Stimulated activated naive CD8-positive, alpha-beta T cell treated with anti-CD3 and anti-CD28 coated beads, Interleukin-15, Interleukin-2, amounts not matched to agents 100 U/mL and 50 U/mL, for 24 hours (primary cell): ENCODE measurements at regions not wholly inside any gene's neighbourhood (a gene's known extent, or its start where the extent isn't known, plus 50 kb on each side); places are given as distances from the start of the nearest gene placed in this dataset.
"Not testable (repeated sequence)": the region's sequence is repeated elsewhere in the genome, so short reads cannot be mapped to it uniquely, and the experiment has no call there.

Experiments
- ATAC-seq: fragments of 150-1000 bp; cut with Tn5 transposase; one replicate; pipeline ENCODE4 v1.10.0; 2021
- DNase-seq: peaks from one replicate; pipeline ENCODE4 v3.0.0; 2021

DNA sequence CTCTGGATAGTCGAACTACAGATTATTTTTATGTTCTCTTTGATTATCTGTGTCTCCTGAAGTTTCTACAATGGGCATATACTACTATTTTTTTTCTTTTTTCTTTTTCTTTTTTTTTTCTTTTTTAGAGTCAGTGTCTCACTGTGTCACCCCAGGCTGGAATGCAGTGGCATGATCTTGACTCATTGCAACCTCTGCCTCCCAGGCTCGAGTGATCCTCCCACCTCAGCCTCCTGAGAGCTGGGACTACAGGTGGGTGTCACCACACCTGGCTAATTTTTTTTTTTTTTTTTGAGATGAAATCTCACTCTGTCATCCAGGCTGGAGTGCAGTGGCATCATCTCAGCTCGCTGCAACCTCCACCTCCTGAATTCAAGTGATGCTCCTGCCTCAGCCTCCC is 250.7 kb upstream of the KAZN start:
- ATAC-seq (no peak), DNase-seq (no peak)

DNA sequence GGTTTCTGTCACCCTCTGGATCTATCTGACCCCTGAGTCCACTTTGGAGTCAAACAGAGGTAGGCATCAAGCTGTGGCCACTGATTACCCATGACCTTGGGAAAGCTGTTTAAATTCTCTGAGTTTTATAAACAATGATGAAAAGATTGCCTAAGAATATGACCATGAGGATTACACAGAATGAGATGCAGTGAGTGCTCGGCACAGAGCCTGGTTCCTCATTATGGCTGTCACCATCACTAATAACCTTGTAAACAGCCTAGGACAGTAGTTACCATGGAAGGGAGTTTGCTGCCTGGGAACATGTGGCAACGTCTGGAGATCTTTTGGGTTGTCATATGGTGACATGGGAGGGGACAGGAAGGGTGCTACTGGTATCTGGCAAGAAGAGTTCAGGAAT is 248.3 kb upstream of the KAZN start:
- DNase-seq (no peak), ATAC-seq (no peak)

DNA sequence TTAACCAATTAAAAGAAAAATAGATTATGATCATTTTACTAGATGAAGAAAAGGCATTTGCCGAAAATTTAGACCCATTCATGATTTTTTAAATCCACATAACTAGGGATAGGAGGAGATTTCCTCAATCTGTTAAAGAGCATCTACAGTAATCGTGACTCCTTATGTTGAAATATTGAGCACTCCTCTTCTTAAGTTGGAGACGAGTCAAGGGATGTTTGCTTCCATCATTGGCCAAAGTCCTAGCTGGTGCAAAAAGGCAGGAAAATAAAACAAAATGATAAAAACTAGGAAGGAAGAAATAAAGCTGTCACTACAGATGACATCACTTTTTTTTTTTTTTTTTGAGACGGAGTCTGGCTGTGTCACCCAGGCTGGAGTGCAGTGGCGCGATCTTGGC is 245.6 kb upstream of the KAZN start:
- ATAC-seq (no peak), DNase-seq (no peak)

DNA sequence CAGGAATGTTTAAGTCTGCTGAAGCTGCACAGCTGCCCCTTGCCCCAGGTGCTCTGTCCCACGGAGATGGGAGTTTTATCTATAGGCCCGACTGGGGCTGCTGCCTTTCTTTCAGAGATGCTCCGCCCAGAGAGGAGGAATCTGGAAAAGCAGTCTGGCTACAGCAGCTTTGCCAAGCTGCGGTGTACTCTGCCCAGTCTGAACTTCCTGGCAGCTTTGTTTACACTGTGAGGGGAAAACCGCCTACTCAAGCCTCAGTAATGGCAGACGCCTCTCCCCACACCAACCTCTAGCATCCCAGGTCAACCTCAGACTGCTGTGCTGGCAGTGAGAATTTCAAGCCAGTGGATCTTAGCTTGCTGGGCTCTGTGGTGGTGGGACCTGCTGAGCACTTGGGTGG is 237.5 kb upstream of the KAZN start:
- ATAC-seq, DNase-seq: not testable (repeated sequence)

DNA sequence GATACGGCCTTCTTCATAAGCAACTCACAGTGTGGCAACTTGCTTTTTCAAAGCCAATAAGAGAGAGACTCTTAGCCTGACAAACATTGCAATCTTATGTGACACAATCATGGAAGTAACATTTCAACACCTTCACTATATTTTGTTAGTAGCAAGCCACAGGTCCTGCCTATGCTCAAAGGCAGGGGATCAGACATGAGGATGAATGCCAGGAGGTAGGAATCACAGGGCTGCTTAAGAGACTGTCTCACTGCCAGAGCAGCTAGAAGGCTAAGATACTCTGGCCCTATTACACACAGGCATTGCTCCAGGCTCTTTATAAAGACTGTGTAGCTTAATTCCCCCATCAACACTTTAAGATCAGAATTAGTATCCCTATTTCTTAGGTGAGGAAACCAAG is 236.2 kb upstream of the KAZN start:
- DNase-seq = no peak
- no peak for ATAC-seq

DNA sequence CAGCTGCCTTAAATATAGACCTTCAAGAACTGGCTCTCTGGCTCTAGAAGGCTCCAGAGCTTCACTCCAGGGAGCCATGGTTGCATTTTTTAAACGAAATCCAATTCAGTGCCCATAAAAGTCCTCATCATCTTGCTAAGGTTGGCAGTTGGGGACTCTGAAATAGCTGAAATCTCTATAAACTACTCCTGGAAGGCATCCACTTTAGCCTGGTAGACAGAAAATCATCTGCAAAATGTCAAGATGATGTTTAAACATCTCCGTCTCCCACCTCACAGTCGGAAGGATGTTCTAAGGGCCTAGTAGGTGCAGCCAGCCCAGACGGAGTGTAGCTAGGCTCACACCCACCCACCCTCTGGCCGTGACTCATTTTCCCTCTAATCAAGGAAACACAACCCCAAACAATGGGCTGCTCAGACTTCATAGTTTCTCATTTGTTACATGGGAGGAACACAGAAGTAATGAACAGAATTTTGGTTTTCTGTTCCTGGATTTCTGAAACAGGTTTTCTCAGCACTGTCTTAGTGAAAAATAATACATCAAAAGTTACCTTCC is 235.4 kb upstream of the KAZN start:
- DNase-seq = no peak
- no peak for ATAC-seq

DNA sequence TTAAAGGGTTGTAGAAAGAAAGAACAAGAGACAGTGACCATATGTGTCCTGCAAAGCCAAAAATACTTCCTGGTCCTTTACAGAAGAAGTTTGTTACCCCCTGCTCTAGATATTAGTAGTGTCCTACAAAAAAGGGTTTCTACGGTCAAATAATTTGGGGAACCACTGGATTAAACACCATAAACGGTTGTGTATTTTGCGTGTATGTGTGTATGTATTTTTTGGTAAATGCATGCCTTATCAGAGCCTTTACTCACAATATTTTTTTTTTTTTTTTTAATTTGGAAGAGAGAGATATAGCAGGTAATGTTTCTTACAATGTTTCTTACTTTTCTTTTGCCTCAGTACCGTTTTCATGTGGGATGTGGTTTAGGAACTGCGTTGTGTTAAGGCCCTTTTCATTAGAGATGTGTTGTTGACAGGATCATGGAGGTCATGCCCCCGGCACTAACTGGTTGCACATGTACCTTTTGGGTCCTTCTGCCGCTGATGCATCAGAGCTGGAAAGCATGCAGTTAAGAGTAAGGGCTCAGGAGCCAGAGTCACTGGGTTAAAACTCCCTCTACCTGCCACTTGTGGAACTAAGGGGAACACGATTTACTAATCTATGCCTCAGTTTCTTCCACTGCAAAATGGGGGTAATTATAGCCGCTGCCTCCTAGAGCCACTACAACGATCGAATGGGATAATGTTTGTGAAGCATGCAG is 234.6 kb upstream of the KAZN start:
- ATAC-seq (no peak), DNase-seq (no peak)

DNA sequence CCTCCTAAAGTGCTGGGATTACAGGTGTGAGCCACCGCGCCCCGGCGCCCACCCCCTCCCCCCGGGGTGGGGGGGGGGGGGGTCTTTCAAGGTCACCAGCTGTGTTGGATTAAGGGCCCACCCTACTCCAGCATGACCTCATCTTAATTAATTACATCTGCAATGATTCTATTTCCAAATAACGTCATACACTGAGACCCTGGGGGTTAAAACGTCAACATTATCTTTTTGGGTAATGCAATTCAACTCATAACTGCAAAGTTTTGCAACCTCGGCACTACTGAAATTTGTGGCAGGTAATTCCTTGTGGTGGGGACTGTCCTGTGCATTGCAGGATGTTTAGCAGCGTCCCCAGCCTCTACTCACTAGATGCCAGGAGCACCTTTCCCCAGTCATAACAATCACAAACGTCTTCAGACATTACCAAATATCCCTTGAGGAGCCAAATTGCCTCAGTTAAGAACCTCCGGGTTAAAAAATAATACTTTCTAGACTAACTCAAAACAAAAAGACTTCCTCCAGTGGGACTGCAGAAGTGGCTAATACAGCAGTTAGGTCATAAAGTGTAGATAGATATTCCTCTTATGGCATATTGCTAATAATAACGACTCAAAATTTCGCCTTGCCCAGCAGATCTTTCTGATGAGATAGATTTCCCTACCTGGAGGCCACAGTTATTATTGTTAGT is 233.0 kb upstream of the KAZN start:
- DNase-seq = no peak
- ATAC-seq = no peak

DNA sequence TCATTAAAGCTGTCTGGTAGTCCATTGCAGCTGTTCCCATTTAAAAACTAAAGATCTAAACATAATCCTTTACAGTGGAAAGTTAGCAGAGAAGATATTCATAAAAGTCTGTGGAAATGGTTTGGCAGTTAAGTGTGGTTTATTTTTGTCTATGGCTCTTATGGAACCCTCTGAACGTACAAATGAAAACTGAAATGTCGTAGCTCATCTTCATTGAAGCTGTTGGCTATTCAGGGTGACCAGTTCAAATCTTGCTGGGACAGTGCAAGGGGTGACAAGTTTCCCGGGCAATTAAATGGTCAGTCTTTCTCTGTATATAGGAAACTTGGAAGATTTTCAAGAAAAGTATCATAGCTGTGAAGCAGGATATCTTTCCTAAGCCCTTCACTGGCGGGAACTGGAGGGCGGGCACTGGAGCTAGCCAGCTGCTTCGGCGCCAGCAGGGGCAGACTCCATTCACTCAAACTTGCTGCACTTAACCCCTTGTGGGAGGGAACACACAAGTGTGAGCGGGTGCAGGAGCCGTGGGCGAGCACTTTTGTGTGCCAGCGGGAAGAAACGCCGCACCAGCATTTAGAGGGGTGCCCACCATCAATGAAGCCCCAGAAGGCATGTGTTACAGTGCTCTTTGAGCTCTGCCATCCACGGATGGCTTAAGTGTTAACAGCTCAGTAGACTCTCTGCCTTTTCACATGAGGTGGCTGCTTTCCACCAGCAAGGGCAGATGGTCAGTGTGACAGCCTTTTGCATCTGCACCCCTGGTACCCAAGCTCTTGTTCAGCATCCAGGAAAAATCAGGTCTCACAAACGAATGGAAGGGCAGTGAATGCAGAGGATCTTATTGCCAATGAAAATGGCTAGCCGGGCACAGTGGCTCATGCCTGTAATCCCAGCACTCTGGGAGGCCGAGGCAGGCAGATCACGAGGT is 232.1 kb upstream of the KAZN start:
- DNase-seq (no peak), ATAC-seq (no peak)

DNA sequence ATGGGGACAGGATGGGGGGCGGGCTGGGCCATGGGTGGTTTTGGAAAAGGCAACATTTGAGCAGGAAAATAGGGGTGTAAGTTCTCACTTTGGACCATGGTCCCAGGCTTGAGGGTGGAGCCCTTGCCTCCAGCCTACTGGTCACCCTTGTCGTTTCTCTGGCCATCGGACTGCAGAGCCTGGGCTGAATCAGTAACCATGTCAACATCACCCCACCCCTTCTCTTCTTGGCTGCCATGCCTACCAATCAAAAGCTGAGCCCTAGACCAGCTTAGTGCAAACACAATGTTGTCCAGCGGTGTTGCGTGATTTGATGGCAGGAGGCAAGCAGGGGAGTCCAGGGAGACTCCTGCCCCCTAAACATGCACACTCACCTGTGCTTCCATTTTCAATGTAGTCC is 231.0 kb upstream of the KAZN start:
- DNase-seq (no peak), ATAC-seq (no peak)

DNA sequence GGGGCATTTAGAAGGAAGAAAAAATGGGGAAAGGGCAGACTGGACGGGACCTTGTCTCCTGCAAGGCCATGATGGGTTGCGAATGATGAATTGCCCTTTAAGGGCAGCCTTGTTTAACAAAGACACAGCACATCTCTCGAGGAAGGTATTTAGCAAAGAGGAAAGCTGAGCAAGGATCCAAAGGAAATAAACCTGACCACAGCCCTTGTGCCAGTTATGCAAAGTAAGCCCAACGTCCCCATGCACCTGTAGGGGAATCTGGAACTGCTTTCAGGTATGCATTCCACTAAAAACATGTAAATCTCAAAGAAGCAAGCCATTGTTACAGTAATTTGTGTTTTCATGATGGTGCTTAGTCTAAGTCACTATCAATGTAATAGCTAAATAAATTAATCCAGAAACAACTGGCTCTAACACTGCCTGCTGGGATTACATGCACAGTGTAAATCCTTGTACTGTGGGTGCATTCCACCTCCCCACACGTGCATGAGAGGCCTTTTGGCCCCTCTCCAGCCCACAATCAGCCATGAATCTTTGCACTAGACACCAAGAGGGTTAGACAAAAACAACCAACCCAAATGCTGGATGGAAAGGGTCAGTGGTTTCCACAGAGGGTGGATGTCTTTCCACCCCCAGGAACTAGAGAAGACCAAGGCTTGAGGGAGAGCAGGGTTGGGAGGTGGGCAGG is 228.8 kb upstream of the KAZN start:
- DNase-seq = no peak
- ATAC-seq = no peak

DNA sequence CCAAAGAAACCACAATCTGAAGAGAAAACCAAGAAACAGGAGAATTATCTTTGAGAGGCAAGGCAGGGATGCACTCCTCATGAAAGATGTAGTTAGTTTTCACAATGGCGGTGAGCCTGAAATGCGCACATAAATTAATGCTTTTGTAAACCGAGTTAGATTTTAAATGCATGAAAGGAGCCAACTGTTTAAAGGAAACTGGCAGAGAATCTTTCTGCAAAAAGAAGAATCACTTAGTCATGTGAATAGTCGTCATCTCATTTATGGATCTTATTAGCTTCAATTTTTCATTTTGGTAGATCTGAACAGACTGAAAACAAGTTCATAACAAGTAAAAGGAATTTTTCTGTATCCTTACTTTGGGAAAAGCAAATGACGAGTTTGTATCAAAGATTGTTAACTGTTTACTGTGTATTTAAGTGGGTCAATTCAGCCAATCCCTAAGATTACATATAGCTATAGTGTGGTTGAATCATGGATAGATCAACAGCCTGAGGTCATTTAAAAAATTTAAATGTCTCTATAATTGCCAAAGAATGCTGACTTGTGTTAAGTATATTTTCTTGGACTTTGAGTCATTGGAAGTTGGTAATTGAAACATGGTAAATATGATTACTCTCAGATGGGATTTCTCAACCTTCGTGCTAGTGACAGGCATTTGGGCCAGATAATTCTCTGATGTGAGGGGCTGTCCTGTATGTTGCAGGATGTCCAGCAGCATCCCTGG is 226.6 kb upstream of the KAZN start:
- ATAC-seq = no peak
- no peak for DNase-seq

DNA sequence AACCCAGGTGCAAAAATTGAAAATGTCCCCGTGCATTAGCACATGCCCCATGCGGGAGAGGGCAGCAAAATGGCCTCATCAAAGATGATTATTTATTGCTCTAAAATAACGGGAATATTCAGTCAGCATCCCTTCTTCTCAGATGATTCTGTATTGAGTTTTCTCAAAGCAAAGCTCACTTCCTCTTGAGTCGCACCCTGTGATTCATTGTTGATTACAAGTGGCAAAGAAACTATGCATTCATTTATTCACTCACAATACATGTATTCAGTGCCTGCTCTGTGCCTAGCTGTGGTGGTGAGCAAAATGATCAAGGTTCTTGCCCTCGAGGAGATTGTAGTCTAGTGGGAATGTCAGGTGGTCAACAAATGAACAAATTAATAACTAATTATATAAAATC is 226.0 kb upstream of the KAZN start:
- DNase-seq = no peak

DNA sequence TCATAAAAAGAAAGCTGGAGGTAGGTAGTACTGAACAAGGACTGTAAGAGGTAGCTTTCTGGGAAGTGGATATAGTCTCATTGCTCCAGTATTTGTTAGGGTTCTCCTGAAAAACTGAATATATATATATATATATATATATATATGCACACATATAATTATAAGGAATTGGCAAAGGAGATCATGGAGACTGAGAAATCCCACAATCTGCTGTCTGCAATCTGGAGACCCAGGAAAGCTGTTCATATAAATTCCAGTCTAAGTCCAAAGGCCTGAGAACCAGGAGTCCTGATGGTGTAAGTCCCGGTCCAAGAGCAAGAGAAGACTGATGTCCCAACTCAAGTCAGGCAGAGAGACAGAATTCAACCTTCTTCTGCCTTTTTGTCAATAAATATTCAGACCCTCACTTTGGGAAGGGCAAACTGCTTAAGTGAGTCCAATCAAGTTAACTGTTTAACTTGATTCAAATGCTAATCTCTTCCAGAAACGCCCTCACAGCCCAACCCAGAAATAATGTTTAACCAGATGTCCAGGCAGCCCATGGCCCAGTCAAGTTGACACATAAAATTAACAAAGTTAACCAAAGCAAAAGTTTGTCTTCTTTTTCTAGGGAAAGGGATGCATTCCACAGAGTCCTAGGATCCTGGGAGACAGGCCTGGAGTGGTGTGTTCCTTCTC is 225.3 kb upstream of the KAZN start:
- DNase-seq (no peak), ATAC-seq (no peak)

More for the DNA sequence above, 226.0 kb upstream of the KAZN start:
- no peak for ATAC-seq

DNA sequence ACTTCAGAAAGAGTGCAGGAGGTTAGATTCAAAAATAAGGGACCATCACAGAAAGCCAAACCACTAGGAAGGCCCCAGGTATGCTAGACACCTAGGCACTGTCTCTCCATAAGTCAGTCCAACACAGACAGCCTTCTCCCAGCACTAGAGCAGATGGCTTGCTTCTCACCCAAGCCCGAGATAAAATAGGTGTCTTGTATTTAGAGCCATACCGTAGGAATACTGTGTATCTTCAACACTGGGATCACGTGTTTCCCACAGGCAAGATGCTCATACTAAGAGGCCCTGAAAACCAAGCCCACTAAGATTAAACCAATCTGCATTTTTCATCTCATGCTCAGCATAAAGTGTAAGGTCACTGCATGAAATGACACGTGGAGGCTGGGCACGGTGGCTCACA is 223.3 kb upstream of the KAZN start:
- no peak for DNase-seq
- no peak for ATAC-seq

DNA sequence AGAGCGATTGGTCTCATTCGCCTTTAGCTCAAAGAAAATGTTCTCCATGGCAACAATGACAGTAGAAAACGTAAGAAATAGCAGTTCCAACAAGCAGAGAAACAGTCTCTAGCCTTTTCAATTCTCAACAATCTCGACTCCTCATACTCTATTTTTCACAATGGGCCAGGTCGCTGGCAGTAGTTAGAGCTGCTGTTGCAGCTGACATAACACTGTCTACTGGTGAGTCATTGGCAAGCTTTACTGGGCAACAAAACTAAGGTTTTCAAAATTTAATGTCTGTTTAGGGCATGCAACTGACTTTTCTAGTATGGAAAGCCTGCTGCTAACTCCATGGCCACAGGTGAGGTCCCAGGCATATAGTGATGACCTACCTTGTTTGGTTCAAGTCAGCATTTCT is 221.1 kb upstream of the KAZN start:
- DNase-seq = no peak
- no peak for ATAC-seq

DNA sequence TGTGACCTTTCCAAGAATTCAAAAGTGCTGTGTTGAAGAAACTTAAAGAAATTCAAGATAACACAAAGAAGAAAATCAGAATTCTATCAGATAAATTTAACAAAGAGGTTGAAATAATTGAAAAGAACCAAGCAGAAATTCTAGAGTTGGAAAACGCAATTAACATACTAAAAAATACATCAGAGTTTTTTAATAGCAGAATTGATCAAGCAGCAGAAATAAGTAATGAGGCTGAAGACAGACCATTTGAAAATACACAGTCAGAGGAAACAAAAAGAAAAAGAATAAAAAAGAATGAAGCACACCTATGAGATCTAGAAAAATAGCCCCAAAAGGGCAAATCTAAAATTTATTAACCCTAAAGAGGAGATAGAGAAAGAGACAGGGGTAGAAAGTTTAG is 218.1 kb upstream of the KAZN start:
- DNase-seq (no peak), ATAC-seq (no peak)

DNA sequence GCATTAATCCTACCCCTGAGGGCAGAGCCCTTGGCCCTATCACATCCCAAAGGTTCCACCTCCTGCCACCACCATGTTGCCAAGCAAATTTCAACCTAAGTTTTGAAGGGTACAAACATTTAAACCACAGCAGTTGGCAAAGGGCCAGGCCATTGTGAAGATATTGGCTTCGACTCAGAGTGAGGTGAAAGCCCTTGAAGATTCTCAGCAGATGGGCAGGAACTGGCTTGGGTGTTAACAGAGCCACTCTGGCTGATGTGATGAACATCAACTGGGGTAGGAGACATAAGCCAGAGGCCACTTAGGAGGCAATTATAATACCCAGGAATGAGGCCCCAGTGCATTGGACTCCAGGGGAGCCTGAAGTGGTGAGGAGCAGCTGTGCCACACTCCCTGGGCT is 207.7 kb upstream of the KAZN start:
- ATAC-seq = no peak
- no peak for DNase-seq

DNA sequence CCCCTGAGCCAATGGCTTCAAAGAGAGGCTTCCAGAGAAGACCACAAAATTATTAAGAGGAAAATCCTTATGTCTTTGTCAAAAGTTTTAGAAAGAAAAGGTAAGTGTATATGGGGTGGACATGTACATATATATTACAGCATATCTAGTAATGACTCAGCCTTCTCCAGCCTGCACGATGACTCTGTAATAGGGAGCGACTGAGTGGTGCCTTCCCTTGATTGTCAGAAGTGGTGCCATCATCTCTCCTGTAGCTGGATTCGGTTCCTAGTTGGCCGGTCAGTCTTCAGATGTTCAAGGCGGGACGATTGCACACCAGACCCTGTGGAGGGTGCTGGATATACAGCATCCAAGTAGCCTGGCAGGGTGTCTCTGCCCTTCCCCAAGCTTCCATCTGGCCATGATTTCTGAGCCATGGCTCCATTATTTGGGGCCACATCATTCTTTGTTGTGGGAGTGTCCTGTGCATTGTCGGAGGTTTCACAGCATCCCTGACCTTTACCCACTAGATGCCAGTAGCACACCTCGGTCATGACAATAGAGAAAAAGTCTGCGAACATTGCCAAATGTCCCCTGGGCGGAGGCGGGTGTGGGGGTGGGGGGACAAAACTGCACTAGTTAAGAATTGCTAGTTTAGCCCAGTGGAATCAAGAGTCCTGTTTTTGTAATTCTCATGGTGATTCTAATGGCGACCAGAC is 206.2 kb upstream of the KAZN start:
- ATAC-seq (no peak), DNase-seq (no peak)

DNA sequence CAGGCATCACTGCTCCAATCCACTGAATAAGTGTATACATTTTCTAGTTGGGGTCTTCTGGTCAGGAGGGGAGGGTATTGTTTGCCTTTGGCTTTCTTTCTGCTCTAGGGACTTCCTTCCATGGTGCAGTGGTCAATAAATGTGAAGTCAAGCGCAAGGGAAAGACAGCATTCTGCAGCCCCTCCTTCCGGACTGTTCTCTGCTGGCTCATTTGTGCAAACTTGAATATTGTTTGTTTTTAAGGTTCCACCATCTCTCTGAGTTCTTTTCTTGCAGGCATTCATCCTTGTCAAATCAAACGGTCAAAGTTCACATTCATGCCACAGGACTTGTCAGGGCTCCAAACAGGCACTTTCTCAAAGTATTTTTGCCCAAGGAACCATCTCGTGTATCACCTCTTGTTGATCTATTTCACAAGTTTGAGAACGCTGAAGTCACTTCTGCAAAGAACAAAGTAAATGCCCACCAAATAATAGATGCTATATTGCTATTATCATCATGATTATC is 205.6 kb upstream of the KAZN start:
- DNase-seq (no peak), ATAC-seq (no peak)
